ENCODE measurements at regions not wholly inside any gene's neighbourhood (a gene's known extent, or its start where the extent isn't known, plus 50 kb on each side); places are given as distances from the start of the nearest gene placed in this dataset.
A peak's percentile ranks its signal among the peaks of the same experiment; 100 is the strongest.

DNA sequence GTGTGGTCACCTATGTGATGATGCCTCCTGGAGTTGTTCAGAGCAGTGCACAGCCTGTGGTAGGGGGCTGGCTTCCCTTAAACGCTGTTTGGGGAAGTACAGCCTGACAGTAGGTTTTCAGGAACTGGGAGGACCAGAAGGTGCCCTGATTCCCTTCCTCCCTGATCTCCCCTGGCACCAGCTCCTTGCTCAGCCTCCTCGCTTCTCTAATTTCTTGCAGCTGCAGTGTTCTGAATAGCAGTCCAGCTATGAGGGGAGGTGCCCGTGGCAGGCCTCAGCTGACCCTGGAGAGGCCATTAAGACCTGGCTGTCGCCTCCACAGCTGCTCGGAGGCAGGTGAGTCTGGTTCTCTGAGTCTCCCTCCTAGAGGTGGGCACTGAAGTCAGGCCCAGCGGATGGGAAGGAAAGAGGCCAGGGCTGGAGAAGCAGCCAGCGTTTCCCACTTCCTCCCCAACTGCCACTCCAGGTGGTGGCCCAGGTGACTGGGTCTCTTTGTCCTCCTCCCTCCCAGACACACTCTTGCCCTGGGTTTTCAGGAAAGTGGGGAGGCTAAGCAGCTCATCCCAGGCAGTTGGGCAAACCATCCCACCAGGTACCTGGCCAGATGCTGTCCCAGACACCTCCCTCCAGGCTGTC is 52.0 kb upstream of the RPL11 start:
- no peak for DNase-seq (ENCODE audit: low read depth in 1 of 2, low spot score in 1 of 2)

DNA sequence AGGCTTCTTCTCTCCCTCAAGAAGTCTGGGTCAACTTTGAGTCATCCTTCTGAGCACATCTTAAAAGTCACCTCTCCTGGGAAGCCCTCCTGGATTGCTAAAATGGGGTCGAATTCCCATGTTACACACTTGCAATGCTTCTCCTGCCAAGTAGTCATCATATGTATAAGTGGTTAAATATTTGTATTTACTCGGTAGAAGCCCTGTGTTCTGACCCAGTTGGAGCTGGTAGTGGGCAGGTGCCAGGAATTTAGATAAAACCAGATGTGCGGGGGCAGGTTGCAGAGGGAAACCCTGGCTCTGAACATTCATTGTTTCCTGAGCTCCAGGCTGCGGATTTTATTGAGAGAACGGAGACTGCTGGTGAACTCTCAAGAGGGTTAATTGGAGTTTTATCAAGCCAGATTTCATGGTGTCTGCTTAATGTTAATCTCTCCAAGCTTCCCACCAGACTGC is 52.8 kb upstream of the RPL11 start:
- no peak for DNase-seq (ENCODE audit: low read depth in 1 of 2, low spot score in 1 of 2)

DNA sequence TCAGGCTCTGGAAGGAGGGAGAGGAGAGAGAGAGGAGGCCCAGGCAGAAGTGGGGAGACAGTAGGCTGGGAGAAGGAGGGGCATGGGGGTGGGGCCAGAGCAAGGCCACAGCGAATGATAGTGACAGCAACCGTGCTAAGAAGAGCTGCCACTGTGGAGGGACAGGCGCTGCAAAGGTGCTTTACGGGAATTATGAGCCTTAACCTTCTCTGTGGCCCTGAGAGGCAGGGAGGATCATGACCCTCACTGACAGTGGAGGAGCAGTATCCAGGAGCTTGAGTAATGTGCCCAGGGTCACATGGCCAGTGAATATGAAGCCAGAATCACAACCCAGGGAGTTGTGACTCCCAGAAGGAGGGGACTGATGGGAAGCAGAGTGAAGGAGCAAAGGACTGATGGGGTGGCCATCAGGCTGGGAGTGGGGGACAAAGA is 53.4 kb upstream of the RPL11 start:
- DNase-seq (ENCODE audit: low read depth in 1 of 2, low spot score in 1 of 2) = no peak

- DNase-seq (ENCODE audit: low read depth in 1 of 2, low spot score in 1 of 2) = no peak
These were observed 55.6 kb upstream of the RPL11 start for GRCh38 chr1:23636009-23636408.

DNA sequence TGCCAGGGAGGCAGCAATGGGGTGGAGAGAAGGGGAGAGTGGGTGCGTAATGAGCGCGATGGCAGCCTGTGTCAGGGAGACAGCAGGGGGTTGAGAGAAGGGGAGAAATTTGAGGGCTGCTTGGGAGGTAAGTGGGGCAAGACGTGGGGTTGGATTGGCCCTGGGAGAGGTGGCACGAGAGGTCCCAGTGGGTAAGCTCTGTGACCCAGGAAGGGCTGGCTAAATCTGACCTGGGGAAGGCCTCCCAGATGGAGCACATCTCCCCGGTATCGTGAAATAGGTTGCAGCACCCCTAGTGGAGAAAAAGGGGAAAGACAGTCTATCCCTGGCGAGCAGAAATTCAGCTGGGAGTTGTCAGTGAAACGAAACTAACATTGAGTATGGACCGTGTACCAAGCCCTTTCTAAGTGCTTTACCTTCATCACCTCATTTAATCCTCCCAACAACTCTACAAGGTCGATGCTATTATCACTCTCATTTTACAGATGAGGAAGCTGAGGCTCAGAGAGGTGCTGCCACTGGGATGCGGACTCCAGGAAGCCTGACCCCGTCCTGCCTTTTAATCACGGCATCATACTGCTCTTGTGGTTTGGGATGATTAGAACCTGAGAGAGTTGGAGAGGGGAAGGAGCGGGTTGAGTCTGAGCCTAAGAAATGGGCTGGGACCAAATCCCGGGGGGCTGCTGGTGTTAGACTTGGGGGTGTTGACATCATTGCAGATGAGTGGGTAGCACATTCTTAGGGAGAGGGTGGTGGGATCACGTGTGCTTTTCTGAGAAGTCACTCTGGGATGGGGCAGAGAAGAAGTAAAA is 56.6 kb upstream of the RPL11 start:
- DNase-seq (ENCODE audit: low read depth in 1 of 2, low spot score in 1 of 2) = no peak

DNA sequence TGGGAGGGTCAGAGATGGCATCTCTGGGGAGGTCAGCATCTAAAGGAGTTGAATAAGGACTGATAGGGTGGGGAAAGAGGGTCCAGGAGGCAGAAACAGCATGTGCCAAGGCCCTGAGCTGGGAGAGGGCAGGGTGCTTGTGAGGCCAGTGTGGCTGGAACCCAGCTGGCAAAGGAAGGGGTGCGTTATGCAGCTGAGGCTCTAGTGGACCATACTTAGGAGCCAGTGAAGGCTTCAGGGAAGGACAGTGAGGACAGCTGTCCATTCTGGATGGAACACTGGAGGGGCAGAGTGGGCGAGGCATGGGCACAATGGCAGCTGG is 57.1 kb upstream of the RPL11 start:
- DNase-seq (ENCODE audit: low read depth in 1 of 2, low spot score in 1 of 2) = no peak

GRCh38 chr1:23632479-23633160 is 59.0 kb upstream of the RPL11 start:
- DNase-seq (ENCODE audit: low read depth in 1 of 2, low spot score in 1 of 2) = no peak

- DNase-seq (ENCODE audit: low read depth in 1 of 2, low spot score in 1 of 2) = no peak
These were observed 61.8 kb upstream of the RPL11 start for GRCh38 chr1:23629708-23630290.

DNA sequence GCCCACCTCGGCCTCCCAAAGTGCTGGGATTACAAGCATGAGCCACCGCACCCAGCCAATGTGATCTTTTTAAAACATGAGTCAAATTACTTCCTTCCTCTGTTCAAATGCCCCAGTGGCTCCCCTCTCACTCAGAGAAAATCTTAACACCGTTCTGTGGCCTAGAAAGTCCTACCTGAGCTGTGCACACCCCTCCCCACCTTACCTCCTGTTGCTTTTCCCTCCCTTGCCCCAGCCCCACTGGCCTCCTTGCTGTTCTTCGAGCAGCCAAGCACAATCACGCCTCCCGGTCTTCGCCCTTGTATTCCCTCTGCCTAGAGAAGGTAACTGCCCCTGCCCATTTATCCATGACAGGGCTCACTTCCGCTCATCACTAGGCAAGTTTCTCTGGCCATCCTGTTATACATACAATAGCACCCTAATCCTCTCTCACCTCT is 62.6 kb upstream of the RPL11 start:
- DNase-seq (ENCODE audit: low read depth in 1 of 2, low spot score in 1 of 2) = no peak

DNA sequence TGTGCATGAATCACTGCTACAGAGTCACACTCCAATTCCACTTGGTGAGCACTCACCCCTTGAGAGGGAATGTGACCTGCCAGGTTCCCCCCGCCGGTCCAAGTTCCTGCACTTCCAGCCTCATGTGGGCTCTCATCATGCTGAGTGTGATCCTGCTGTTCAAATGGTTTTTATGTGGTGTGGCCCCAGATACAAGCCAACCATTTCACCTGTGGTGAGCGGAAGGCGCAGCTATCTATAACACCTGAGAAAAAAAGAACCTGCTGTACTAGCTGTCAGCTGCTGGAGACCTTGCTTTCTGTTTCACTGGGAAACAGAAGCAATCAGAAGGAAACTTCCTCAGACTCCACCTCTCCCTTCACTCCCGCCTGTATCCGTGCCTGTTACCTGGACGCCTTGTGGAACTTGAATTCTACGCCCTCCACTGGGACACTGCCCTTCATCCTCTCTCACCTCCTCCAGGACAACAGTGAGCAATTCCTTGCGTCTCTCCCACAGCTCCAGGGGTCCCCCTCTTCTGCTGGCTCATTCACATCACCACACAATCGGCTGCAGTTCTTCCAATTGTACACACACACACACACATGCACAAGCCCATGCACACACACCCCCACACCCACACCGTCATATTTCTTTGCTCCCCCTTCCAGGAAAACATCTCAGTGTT is 64.4 kb upstream of the RPL11 start:
- no peak for DNase-seq (ENCODE audit: low read depth in 1 of 2, low spot score in 1 of 2)

GRCh38 chr1:23625929-23626535 is 65.6 kb upstream of the RPL11 start:
- no peak for DNase-seq (ENCODE audit: low read depth in 1 of 2, low spot score in 1 of 2)

DNA sequence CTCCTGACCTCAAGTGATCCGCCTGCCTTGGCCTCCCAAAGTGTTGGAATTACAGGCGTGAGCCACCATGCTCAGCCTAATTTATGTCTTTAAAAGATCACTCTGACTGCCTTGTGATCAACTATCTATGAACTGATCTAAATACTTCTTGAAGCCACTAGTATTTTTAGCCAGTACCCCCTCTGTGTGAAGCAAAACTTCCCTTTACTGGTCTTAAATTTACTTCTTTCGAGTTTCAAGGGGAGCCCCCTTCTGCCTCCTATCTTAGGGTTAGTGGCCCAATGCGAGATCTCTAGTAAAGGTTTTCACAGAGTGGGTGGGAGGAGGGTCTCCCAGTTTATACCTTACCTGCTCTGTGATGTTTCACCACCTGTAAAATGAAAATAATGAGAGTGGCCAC is 66.1 kb upstream of the RPL11 start:
- no peak for DNase-seq (ENCODE audit: low read depth in 1 of 2, low spot score in 1 of 2)

DNA sequence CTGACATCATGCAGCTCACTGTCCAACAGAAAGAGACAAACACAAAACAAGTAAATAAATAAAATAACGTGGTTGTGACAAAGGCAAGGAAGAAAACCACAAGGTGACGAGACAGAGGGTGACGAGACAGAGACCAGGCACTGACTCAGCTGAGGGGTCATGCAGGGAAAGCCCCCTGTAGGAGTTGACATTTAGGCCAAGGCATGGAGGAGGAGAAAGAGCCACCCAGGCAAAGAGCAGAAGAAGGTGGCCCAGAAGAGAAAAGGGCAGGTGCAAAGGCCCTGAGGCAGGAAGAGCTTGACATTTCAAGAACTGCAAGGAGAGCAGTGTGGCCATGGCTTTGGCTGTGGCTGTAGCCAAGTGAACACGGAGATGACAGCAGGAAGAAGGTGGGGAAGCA is 65.1 kb upstream of the ID3 start:
- no peak for DNase-seq (ENCODE audit: low read depth in 1 of 2, low spot score in 1 of 2)

DNA sequence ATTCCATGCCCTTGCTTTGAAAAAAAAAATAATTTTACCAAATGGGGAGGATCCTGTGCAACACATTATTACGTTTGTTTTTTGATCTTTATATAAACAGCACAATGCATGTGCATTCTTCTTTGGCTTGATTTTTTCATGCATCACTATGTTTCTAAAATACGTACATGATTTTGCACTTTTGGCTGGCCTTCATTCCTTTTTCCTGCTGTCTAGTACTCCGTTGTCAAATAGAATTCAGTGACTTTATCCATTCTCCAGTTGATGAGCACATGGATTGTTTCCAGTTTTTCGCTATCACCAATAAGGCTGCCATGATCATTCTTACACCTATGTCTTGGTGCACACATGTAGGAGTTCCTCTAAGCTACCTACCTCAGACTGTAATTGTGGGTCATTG is 63.0 kb upstream of the ID3 start:
- DNase-seq (ENCODE audit: low read depth in 1 of 2, low spot score in 1 of 2) = no peak

- no peak for DNase-seq (ENCODE audit: low read depth in 1 of 2, low spot score in 1 of 2)
These were observed 61.3 kb upstream of the ID3 start for GRCh38 chr1:23620605-23621004.

- peak; percentile 70 to 76 for DNase-seq (ENCODE audit: low read depth in 1 of 2, low spot score in 1 of 2)
These were observed 60.2 kb upstream of the ID3 start for GRCh38 chr1:23619299-23620188.

DNA sequence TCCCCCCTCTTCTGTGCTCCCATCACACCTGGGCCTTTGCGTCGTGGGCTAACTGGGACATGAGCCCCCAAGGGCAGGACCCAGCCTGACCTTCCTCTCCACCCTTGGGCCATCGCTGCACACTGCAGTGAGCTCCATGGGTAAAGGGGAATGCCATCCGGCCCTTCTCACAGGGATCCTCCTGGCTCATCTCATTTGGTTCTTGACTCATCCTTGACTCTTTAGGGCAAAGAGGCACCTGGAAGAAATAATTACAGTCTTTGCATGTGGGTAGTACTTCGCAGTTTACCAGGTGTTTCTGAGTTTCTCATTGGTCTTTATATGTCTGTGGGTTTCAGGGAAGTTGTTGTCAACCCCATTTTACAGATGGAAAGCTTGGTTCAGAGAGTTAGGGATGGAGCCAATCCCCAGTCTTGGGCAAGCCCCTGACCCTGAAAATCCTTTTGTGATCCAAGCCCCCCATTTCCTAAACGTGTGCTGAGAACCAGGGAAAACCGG is 59.3 kb upstream of the ID3 start:
- DNase-seq (ENCODE audit: low read depth in 1 of 2, low spot score in 1 of 2) = no peak

GRCh38 chr1:23617084-23617521 is 57.8 kb upstream of the ID3 start:
- no peak for DNase-seq (ENCODE audit: low read depth in 1 of 2, low spot score in 1 of 2)

- no peak for DNase-seq (ENCODE audit: low read depth in 1 of 2, low spot score in 1 of 2)
These were observed 57.1 kb upstream of the ID3 start for GRCh38 chr1:23616292-23616824.
